ENCODE measurements at regions not wholly inside any gene's neighbourhood (a gene's known extent, or its start where the extent isn't known, plus 50 kb on each side); places are given as distances from the start of the nearest gene placed in this dataset.
"Not testable (repeated sequence)": the region's sequence is repeated elsewhere in the genome, so short reads cannot be mapped to it uniquely, and the experiment has no call there.

- DNase-seq (ENCODE audit: low read depth), result no peak
Measured at GRCh38 chrX:103428525-103428924, 52.2 kb downstream of the BEX3 start.

- DNase-seq (ENCODE audit: low read depth), result not testable (repeated sequence)
Measured at GRCh38 chrX:103429026-103429425, 52.7 kb downstream of the BEX3 start.

GRCh38 chrX:103431316-103431715 is 55.0 kb downstream of the BEX3 start:
- peak; percentile 67 for DNase-seq (ENCODE audit: low read depth)

GRCh38 chrX:103432841-103433240 is 56.5 kb downstream of the BEX3 start:
- peak; percentile 28 for DNase-seq (ENCODE audit: low read depth)

- no peak for DNase-seq (ENCODE audit: low read depth)
Measured at GRCh38 chrX:103437147-103437873, 61.0 kb downstream of the BEX3 start.

GRCh38 chrX:103439161-103439560 is 62.8 kb downstream of the BEX3 start:
- no peak for DNase-seq (ENCODE audit: low read depth)

- no peak for DNase-seq (ENCODE audit: low read depth)
Measured at GRCh38 chrX:103440621-103441020, 64.3 kb downstream of the BEX3 start.

GRCh38 chrX:103441878-103442535 is 65.7 kb downstream of the BEX3 start:
- DNase-seq (ENCODE audit: low read depth), result no peak

- peak; percentile 51 for DNase-seq (ENCODE audit: low read depth)
Measured at GRCh38 chrX:103442536-103442901, 66.2 kb downstream of the BEX3 start.

- peak; percentile 42 for DNase-seq (ENCODE audit: low read depth)
Measured at GRCh38 chrX:103446665-103447302, 70.4 kb downstream of the BEX3 start.

All from amniotic epithelial cell (primary cell).